ENCODE measurements at regions not wholly inside any gene's neighbourhood (a gene's known extent, or its start where the extent isn't known, plus 50 kb on each side); places are given as distances from the start of the nearest gene placed in this dataset.

DNA sequence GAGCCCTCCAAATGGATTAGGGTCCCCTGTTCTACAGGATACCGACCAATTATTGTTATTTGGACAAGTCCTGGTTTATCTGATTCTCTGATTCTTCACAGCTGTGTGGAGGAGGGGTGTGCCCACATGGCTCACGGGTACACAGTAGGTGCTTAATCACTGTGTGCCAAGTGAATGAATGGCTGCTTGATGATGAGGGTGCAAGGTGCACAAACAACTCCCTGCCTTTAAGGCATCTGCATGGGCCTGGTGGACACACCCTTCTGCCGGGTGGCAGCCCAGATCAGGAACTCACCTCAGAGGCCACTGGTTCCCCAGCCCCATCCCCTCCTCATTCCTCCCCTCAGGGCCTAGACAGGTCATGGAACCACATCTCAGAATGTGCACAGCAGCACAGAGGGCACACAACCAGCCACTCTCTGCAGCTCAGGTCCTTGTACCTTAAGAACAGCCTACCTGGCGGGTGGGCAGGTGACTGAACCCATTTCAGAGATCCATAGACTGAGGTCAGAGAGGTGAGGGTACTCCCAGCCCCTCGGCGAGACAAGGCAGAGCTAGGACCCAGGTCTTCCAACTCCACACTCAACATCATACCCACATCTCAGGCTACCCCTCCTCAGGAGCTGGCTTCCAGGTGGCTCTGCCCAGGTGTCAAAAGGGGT, 50.3 kb downstream of the SHANK2 start:
- DNase-seq: no peak

DNA sequence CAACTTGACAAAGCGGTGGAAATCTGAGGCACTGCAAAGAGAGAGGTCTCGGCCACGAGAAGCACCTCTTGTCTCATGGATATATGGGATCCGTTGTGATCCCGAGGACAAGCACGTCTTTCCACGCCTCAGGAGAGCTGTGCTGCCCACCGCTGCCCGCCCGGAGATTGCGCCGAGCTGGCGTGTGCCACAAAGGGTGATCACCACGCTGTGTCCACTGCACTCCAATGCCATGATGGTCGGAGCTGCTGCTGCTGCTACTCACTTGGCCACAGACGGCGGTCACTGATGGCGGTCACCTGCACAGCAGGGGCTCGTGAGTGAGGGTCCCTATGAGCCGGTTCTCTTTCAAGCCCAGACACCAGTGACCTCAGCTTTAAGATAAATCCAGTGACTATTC, 51.1 kb downstream of the SHANK2 start:
- DNase-seq: no peak

DNA sequence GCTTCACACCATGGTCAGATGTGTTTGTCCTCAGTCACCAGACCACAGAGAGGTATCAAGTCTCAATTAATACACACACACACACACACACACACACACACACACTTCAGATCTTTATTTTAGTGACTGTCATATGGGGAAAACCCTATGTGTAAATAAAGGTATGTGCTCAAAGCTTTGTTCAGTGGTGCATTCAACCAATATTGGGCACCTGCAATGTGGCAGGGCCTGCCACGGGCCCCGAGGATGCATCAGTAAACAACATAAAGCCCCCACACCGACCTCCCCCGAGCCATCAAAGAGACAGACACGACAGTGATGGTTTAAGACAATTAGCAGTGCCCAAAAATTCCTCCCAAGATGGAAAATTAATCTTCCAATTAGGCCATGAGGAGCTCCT, 51.6 kb downstream of the SHANK2 start:
- no peak for DNase-seq

DNA sequence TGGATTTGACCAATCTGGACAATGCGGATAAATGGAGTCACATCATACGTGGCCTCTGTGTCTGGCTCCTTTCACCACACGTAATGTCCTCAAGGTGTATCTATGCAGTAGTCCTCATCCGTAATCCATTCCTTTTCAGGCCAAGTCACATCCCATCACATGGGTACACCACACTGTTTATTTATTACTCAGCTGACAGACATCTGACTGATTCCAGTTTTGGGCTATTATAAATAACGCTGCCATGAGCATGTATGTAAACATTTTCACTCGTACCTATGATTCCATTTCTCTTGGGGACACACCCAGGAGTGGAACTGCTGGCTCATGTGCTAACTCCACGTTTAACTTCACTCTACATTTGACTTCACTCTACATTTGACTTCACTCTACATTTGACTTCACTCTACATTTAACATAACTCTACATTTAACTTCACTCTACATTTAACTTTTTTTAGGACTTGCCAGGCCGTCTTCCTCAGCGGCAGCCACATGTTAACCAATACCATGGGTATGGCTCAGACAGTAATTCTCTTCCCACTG, 52.1 kb downstream of the SHANK2 start:
- no peak for DNase-seq

DNA sequence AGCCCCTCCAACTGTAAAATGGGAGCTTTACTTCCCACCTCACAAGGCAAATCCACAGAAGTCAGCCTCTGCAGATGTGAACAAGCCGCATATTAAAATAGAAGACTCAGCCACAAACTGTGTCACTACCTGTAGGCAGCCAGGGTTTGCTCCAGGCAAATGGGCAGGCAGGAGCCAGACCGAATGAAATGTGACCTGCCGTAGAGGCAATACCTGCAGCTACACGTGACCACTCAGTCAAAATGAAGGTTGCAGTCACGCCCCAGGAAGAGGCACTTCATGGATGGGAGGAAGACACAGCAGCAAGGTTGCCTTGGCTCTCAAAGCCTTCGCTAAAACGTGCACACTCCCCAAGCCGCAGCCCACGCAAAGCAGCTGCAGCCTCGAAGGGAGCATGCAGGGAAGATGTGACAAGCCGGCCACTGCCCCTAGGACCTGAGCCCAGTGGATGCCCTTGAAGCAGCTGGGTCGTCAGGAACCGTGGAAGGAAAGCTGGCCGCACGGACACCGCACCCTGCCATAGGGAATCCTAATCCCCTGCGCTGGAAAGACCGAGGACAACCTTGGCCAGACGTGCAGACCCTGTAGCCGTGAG, 53.1 kb downstream of the SHANK2 start:
- peak in 1 of 3 experiments; percentile 54 for DNase-seq

DNA sequence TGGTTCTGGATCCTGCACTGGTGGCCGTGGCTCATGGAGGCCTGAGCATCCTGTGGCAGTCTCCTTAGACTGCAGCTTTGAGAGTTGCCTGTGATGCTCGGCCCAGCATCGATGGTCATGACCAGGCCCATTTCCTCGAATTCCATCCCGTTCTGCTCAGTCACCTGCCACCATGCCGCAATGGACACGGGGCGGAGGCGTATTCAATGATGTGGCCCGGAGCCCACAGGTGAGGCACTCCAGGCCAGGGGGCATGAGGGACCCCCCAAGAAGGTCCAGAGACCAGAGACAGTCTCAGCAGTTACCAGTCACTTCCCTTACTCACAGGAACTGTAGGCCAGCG, 53.6 kb downstream of the SHANK2 start:
- DNase-seq: no peak

DNA sequence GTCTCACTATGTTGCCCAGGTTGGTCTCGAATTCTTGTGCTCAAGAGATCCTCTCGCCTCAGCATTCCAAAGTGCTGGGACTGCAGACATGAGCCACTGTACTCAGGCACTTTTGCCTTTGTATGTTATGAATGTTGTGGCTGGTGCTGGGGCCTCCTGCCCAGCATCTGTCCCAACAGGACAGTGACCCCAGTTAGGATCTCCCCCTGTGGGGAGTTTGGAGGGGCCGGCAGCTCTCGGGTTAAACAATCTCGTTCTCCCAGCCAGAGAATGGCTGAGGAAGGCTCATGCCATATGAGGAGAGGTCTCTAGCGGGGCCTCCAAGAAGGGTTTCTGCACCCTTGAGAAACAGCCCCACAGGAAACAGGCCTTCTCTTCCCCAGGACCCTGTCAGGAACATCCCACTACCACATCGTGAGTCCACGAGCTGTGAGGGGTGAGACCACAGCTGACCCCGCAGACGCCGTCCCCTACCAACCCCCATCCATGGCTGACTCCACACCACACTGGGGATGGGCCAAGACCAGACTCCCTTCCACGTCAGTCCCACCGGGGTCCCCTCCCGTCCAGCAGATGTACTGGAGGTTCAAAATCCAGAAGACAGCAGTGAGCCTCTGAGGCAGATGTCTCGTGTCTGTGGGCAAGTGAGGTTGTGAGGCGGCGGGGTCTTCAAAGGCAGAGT, 54.1 kb downstream of the SHANK2 start:
- DNase-seq: no peak

DNA sequence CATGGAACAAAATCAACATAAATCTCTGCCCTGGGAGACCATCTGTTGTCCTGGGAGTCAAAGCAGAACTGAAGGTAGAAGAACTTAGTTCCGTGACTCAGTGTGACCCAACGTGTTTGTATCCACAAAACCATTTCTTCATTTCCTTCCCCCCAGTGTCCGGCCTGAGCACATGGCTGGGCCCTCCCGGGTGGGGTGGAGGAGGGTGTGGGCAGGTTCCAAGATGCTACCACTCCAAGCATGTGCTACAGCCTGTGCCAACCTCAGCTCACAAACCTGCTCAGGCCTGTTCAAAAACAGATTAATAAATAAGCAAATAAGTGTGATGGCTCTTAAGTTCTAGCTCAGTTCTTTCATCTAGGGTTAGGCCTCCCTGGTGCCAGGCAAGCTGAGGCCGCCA, 55.3 kb downstream of the SHANK2 start:
- no peak for DNase-seq

DNA sequence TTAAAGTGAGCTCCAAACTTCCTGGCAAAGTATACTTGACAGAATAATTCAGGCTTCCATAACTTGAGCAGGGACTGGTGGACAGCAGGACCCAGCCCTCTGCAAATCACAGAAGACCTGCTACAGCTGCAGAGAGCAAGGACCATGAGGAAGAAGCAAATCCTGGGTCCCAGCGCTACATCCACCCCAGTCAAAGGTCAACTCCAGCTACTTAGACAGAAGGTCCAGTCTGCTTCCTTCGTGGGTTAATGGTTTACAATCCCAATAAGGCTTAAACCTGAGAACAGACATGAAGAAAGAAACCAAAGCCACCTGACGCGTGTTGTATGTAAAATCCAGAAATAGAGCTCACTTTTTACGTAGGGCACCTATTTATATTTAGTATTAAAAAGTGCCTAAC, 57.7 kb downstream of the SHANK2 start:
- DNase-seq: no peak

DNA sequence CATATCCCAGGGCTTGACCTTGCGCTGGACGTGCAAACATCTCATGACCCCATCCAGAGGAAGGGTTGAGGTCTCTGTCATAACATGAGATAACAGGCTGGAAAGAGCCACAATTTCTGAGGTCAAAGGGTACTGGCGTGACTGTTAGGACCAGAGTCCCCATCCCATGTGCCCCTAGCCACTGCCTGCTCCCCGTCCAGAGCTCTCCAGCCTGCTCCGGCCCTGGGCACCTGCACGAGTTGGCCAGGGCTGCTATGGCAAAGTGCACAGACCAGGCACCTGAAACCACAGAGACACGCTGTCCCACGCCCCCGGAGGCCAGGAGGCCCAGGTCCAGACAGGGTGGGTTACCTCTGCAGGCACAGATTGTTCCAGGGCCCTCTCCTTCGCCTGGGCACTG, 58.9 kb downstream of the SHANK2 start:
- no peak for DNase-seq

DNA sequence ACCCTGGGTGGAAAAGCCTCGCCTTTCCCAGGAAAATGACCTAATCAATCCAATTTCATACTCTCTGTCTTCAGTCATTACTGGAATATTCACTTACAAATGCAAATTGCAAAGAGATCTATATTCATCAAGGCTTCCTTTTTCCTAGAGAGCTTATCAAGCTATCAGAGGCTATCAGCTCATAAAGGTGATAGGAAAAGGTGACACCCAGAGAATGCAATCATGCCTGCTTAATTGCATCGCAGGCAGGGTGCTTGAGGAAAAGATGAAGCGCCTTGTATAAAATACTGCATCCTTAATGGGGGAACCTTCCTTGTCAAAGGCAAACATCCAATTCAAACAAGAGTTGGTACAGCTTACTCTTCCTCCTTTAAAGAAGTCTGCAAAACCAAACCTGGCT, 59.7 kb downstream of the SHANK2 start:
- no peak for DNase-seq

DNA sequence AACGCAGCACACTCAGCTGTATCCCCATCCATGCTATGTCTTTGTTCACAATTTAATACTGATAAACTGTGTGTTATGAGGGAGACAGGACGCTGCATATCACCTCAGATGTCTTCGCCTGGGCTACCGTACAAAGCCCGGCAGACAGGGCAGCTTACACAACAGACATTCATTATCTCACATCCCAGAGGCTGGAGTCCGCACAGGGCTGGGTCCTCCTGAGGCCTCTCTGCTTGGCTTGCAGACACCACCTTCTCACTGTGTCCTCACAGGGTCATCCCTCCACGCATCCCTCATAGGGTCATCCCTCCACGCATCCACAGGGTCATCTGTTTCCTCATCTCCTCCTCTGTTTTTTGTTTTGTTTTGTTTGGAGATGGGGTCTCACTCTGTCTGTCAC, 61.2 kb downstream of the SHANK2 start:
- DNase-seq: no peak

DNA sequence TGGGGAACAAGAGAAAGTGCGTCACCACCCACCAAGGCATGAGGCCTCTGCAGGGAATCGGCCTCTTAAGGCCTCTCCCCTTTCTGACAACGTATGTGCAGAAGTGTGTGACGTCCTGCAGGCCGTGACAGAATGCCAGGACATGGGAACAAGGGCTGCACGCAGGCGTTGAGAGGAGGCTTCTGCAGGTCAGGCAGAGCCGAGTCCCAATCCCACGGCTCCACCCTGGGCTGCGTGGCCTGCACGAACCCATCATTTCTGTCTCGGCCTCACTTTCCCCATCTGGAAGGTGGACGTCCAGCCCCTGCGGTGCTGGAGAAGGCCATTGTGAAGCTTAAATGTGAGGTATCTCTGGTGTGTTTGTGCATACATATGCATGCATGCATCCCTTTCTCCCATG, 61.8 kb downstream of the SHANK2 start:
- no peak for DNase-seq

DNA sequence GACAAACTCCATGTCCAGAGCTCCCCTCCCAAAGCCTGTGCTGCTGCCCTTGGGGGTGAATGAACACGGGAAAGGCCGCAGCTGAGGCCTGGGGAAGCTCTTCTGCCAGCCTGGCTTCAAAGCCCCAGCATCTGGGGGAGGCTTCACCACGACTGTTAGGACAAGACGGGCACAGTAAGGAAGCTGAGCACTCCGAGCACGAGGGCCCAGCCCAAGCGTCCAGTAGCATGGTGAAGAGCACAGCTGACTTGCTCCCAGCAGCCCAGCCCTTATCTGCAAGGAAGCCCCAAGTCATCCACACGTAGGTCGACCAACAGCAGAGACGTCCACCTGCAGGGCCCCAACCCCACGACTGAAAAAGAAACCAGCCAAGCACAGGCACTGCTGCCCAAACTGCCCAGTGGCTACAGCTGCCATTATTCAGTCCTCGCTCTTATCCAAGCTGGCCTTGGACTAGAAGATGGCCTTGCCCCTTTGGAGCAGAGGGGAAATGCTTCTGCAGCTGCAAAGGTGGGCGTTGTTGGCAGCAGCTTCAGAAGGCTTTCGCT, 62.5 kb downstream of the SHANK2 start:
- DNase-seq: no peak

DNA sequence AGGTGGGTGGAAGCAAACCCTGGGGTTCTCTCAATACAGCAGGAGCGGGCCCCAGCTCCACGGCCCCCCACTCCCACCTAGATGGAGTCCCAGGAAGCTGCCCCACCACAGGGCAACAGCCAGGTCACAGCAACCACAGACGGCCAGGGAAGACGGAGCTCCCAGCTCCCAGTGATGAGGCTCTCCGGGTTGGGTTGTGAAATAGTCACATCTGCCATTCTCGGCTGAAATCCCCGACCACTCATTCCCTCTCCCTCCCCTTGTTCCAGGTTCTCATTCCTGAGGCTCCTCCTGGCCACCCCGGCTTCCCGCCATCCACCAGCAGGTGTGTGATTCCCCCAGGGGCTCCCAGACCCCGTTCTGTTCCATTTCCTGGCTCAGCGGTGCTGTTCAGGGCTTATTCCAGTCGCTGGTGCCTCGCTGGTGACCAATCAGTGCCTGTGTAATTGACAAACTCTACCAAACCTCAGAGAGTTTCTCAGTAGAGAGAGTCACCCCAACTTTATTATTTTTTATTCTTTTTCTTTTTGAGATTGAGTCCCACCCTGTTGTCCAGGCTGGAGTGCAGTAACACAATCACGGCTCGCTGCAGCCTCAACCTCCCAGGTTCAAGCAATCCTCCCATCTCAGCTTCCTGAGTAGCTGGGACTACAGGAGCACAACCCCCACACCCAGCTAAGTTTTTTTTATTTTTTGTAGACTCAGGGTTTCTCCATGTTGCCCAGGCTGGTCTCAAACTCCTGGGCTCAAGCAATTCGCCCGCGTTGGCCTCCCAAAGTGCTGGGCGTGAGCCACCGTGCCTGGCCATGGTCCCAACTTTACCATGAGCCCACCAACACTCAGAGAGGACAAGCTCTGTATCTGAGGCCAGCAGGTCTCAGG, 63.2 kb downstream of the SHANK2 start:
- no peak for DNase-seq

DNA sequence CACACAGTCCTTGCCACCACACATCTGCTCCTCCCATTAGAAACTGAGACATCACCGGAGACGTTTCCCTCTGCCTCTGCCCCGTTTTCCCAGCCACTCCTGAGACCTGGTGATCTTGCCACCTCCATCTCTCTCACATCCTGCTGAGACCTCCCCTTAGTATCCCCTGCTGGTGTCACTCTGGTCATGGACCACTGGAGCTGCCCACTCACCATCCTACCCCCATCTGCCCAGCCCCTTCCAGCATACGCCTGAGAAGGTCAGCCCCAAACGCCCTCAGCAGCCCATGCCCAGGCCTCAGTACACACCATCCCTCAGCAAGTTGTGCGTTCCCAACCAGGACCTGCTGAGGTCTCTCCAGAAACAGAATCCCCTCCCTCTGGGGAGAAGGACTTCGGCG, 64.3 kb downstream of the SHANK2 start:
- no peak for DNase-seq

DNA sequence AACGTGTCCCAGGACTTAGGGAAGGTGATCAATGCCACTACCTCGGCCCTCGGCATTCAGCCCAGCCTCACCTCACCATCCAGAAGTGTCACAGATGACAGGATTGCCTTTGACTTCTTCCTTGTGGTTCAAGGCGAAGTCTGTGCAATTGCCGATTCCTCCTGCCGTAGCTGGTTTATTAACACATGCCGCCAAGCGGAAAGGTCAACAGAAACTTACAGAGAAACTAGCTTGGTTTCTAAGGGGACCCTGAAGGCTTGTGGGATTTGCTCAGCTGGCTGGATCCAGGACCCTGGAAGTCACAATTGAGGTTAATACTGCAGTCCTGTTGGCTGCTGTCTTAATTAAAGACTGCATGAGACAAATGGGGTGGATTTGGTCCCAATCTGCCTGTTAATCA, 65.6 kb downstream of the SHANK2 start:
- DNase-seq: no peak

DNA sequence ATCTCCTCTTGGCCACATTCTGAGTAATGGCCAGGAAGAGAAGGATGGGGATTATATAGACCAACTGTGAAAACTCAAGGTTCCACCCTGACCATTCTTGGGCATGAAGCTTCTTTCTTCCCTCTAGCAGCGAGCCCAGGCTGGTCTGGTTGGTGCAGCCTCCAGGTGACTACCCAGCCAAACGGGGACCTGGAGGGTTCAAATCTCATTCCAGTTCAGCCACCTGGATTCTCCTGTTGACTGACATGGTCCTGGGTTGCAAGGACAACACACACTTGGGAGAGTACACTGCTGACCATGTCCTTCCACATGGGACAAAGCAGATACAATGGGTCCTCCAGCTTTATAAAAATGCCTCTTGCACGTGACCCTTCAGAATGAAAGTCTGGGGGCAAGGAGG, 67.0 kb downstream of the SHANK2 start:
- DNase-seq: no peak

DNA sequence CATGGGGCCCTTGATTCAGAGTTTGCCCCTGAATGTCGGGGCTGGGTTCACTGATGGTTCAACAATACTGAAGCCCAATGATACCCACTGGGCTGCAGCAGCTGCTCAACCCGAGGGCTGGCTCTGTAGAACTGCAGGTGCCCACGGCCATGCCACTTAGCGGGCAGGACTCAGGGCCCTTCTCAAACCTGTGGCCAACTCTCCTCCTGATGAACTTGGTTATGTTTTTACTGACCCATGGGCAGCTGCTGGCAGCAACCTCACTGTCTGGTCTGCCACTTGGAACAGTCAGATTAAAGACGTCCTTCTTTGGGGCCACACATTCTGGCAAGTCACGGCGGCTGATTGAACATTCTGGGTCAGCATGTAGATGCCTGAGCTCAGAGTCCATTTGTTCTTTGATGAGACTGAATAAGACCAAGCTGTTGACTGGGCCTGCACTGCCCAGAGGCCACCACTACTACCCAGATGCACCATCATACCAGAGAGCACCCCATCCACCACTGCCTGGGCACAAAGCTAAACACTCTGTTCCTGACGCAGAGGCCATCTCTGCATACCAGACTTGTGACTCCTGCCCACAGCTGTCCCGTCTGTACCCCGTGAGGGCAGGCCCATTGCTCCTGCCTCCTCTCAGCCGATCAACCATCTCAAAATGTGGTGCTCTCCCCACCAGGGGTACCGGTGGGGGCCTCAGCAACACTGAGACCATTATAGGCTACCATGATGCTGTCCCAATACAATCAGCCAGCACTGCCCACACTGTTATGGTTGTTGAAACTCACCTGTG, 67.8 kb downstream of the SHANK2 start:
- DNase-seq: no peak

DNA sequence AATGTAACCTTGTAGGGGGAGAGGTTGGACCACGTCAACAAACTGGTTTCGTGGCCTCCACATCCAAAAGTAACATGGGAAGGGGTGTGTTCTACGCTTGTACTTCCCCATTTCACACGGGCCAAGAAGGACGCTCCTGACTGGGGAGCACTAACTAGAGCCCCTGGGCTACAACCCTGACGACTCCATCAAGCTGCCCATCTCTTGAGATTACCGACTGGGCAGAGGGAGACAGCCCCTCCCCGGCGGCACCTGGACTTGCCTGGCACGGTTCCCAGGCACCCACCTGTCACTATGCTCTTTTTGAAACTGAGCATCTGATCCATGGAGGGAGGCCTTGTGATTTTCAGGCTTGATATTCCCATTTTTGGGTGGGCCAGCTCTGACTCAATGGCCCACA, 68.5 kb downstream of the SHANK2 start:
- DNase-seq: peak in 2 of 3 experiments; percentile 23 to 63

DNA sequence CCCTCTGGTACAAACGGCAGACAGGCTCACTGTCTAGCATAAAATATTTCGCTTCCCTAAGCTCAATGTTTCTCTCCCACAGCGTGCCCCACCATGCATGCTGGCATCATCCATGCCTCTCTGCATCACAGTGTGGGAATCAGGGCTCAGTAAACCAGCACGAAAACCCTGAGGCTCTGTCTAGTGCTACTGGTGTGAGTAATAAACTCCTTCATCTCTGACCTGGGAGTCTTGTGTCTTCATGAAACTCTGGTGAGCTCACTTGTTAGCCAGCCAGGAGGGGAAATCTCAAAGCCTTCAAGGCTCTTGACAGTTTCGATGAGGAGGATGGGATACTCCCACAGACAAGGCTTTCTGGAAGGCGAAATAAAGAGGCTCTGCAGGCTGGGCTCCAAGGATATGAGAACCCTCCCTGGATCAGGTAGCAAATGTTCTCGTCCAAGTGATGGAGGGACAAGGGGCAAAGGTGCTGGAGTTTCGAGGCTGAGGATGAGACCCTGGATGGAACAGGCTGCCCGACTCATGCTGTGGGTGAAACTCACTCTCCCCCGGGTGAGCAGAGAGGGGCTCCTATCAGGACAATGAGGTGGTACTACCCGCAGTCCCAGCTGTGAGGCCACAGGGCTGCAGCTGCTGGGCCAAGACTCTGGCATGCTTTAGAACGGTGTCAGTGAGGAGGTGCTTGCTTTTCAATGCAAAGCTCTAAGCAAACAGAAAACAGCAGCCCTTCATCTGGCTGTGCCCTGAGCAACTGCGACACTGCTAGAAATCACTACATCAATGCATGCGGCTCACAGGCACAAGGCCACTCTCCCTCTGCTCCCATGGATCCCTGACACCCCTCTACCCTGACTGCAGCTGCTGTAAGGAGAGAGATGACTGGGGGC, 69.3 kb downstream of the SHANK2 start:
- DNase-seq: peak in 1 of 3 experiments; percentile 19
